Osteoblast (primary cell): ENCODE measurements at regions not wholly inside any gene's neighbourhood (a gene's known extent, or its start where the extent isn't known, plus 50 kb on each side); places are given as distances from the start of the nearest gene placed in this dataset.

Experiments
- DNase-seq: peaks from one replicate; pipeline ENCODE4 v3.0.0; 2011; ENCODE audit warnings: low spot score, mixed read lengths; ENCODE audit not compliant: insufficient read length; ENCODE audit errors: missing footprints
- H2AFZ ChIP-seq: 2 replicates; pipeline ENCODE4 v1.6.0; 2011; ENCODE audit warnings: mild to moderate bottlenecking, low read length
- H3K27ac ChIP-seq: 2 replicates; pipeline ENCODE4 v1.5.1; 2011; ENCODE audit warnings: mild to moderate bottlenecking, low read depth, low read length, moderate library complexity
- H3K27me3 ChIP-seq: 2 replicates; pipeline ENCODE4 v1.6.0; 2012; ENCODE audit warnings: mild to moderate bottlenecking, control low read depth, inconsistent platforms, low read length, moderate library complexity; ENCODE audit not compliant: insufficient read depth
- H3K36me3 ChIP-seq: 2 replicates; pipeline ENCODE4 v1.5.1; 2011; ENCODE audit warnings: mild to moderate bottlenecking, low read length, control low read depth, moderate library complexity; ENCODE audit not compliant: insufficient read depth
- H3K4me1 ChIP-seq: 2 replicates; pipeline ENCODE4 v1.5.1; 2011; ENCODE audit warnings: mild to moderate bottlenecking, low read length, control low read depth, moderate library complexity; ENCODE audit not compliant: insufficient read depth
- H3K4me2 ChIP-seq: 2 replicates; pipeline ENCODE4 v1.6.0; 2011; ENCODE audit warnings: mild to moderate bottlenecking, low read length; ENCODE audit not compliant: insufficient read depth
- H3K4me3 ChIP-seq: fragments of 200-600 bp; sonication (generic); 3 replicates; pipeline ENCODE4 v1.5.1; 2012; ENCODE audit warnings: mild to moderate bottlenecking, low read length, inconsistent platforms; ENCODE audit not compliant: insufficient read depth
- H3K79me2 ChIP-seq: 2 replicates; pipeline ENCODE4 v1.6.0; 2012; ENCODE audit warnings: mild to moderate bottlenecking, low read length, control low read depth, inconsistent platforms; ENCODE audit not compliant: insufficient read depth
- H3K9me3 ChIP-seq: 2 replicates; pipeline ENCODE4 v1.5.1; 2011; ENCODE audit warnings: low read depth, low read length, control low read depth
- H4K20me1 ChIP-seq: 2 replicates; pipeline ENCODE4 v1.6.0; 2012; ENCODE audit warnings: mild to moderate bottlenecking, low read length, control low read depth; ENCODE audit not compliant: insufficient read depth
- TF ChIP-seq, protein P1 (sequence below): IDR thresholded peaks from 2 replicates; pipeline ENCODE4 v1.5.1; 2011; ENCODE audit warnings: mild to moderate bottlenecking, low read depth, low read length, moderate library complexity; ENCODE audit errors: extremely low read depth

DNA sequence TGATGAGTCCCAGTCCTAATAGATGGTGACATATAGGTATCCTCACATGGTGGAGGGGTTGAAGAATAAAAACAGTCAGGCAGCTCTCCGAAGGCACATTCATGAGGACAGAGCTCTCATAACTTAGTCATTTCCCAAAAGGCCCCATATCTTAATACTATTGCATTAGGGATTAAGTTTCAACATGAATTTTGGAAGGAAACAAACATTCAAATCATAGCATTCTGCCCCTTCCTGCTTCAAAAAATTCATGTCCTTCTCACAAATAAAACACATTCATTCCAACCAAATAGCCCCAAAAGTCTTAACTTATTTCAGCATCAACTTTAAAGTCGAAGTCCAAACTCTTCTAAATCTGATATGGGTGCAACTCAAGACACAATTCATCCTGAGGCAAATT is 277.2 kb upstream of the NR4A3 start:
- no peak overlapping the region for H3K27ac ChIP-seq
- no peaks in the 10 kb centered on the region for H3K79me2 ChIP-seq
- H3K4me1 ChIP-seq = no peaks in the 10 kb centered on the region
- H3K4me2 ChIP-seq = no peak overlapping the region
- TF ChIP-seq, protein P1, sequence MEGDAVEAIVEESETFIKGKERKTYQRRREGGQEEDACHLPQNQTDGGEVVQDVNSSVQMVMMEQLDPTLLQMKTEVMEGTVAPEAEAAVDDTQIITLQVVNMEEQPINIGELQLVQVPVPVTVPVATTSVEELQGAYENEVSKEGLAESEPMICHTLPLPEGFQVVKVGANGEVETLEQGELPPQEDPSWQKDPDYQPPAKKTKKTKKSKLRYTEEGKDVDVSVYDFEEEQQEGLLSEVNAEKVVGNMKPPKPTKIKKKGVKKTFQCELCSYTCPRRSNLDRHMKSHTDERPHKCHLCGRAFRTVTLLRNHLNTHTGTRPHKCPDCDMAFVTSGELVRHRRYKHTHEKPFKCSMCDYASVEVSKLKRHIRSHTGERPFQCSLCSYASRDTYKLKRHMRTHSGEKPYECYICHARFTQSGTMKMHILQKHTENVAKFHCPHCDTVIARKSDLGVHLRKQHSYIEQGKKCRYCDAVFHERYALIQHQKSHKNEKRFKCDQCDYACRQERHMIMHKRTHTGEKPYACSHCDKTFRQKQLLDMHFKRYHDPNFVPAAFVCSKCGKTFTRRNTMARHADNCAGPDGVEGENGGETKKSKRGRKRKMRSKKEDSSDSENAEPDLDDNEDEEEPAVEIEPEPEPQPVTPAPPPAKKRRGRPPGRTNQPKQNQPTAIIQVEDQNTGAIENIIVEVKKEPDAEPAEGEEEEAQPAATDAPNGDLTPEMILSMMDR = no peak
- DNase-seq = no peak
- H4K20me1 ChIP-seq = no peaks in the 10 kb centered on the region
- H3K4me3 ChIP-seq = no peak overlapping the region
- no peaks in the 10 kb centered on the region for H3K36me3 ChIP-seq
- no peaks in the 10 kb centered on the region for H3K27me3 ChIP-seq
- no peak overlapping the region for H2AFZ ChIP-seq
- H3K9me3 ChIP-seq = no peaks in the 10 kb centered on the region

- no peaks in the 10 kb centered on the region for H3K27me3 ChIP-seq
- no peak overlapping the region for H3K4me2 ChIP-seq
- H3K4me3 ChIP-seq = no peak overlapping the region
- H3K27ac ChIP-seq = no peak overlapping the region
- no peak for DNase-seq
- H3K79me2 ChIP-seq = no peaks in the 10 kb centered on the region
- no peaks in the 10 kb centered on the region for H3K9me3 ChIP-seq
- no peaks in the 10 kb centered on the region for H4K20me1 ChIP-seq
- H3K36me3 ChIP-seq = no peaks in the 10 kb centered on the region
- TF ChIP-seq, protein P1 = no peak
- H2AFZ ChIP-seq = no peak overlapping the region
- no peaks in the 10 kb centered on the region for H3K4me1 ChIP-seq
Observed at GRCh38 chr9:99549441-99549840, 272.2 kb upstream of the NR4A3 start.

GRCh38 chr9:99555792-99556191 is 265.9 kb upstream of the NR4A3 start:
- H3K4me3 ChIP-seq = no peak overlapping the region
- H2AFZ ChIP-seq = no peak overlapping the region
- H3K36me3 ChIP-seq = no peaks in the 10 kb centered on the region
- no peak overlapping the region for H3K4me2 ChIP-seq
- TF ChIP-seq, protein P1 = no peak
- no peak for DNase-seq
- no peaks in the 10 kb centered on the region for H4K20me1 ChIP-seq
- no peaks in the 10 kb centered on the region for H3K4me1 ChIP-seq
- H3K79me2 ChIP-seq = no peaks in the 10 kb centered on the region
- no peaks in the 10 kb centered on the region for H3K9me3 ChIP-seq
- no peak overlapping the region for H3K27ac ChIP-seq
- H3K27me3 ChIP-seq = no peaks in the 10 kb centered on the region

GRCh38 chr9:99556998-99557397 is 264.7 kb upstream of the NR4A3 start:
- TF ChIP-seq, protein P1 = no peak
- H3K36me3 ChIP-seq = no peaks in the 10 kb centered on the region
- H2AFZ ChIP-seq = no peak overlapping the region
- no peaks in the 10 kb centered on the region for H3K4me1 ChIP-seq
- no peaks in the 10 kb centered on the region for H3K27me3 ChIP-seq
- H3K27ac ChIP-seq = no peak overlapping the region
- H3K9me3 ChIP-seq = no peaks in the 10 kb centered on the region
- H3K4me3 ChIP-seq = no peak overlapping the region
- H4K20me1 ChIP-seq = no peaks in the 10 kb centered on the region
- no peak overlapping the region for H3K4me2 ChIP-seq
- no peaks in the 10 kb centered on the region for H3K79me2 ChIP-seq
- peak; percentile 18 for DNase-seq
